ENCODE measurements at regions not wholly inside any gene's neighbourhood (a gene's known extent, or its start where the extent isn't known, plus 50 kb on each side); places are given as distances from the start of the nearest gene placed in this dataset.

- Histone ChIP-seq H3K4me3 (ENCODE audit: low read depth in 1 of 3, low read length in 3 of 3) (no peak overlapping the region), H3K9ac (ENCODE audit: low read depth in 1 of 2, low read length in 2 of 2) (no peak overlapping the region), H3K36me3 (ENCODE audit: control insufficient read depth in 4 of 4, insufficient read depth in 3 of 4, low read depth in 1 of 4, low read length in 3 of 4) (no peaks in the 10 kb centered on the region), H3K9me3 (ENCODE audit: control insufficient read depth in 4 of 4, low read length in 3 of 4) (no peaks in the 10 kb centered on the region), H3K4me1 (ENCODE audit: control insufficient read depth in 4 of 4, insufficient read depth in 4 of 4, low read length in 3 of 4) (no peaks in the 10 kb centered on the region), H3K27ac (ENCODE audit: low read depth in 1 of 2, low read length in 2 of 2) (no peak overlapping the region), H3K27me3 (ENCODE audit: control insufficient read depth in 4 of 4, insufficient read depth in 4 of 4, low read length in 3 of 4) (peaks cover 0 to 3% (median 0%) of the 10 kb centered on the region in 4 donors)
- TF ChIP-seq CTCF (IDR thresholded peaks at IDR 0.05; ENCODE audit: low read depth, low read length, missing input control) (no peak), FOXA1 (IDR thresholded peaks at IDR 0.05) (no peak), REST (IDR thresholded peaks at IDR 0.05) (no peak), ATF3 (IDR thresholded peaks at IDR 0.05) (no peak), NR2F2 (IDR thresholded peaks at IDR 0.05) (no peak), GABPA (IDR thresholded peaks at IDR 0.05 in 1 of 2, conservative IDR thresholded peaks at IDR 0.05 in 1 of 2) (no peak), HNF4A (conservative IDR thresholded peaks at IDR 0.05) (no peak)
- 65% methylated on average over 8 of the region's 8 CpGs for WGBS
- DNase-seq (ENCODE audit: low spot score), result no peak
These were observed 245.6 kb downstream of the RRAGC start for GRCh38 chr1:38613996-38614395.

- WGBS, result 84% methylated on average over 6 of the region's 6 CpGs
- no peak overlapping the region for H3K9ac ChIP-seq (ENCODE audit: low read depth in 1 of 2, low read length in 2 of 2)
- no peak for TF ChIP-seq TAF1 (conservative IDR thresholded peaks at IDR 0.05)
- TF ChIP-seq CTCF (IDR thresholded peaks at IDR 0.05; ENCODE audit: low read depth, low read length, missing input control), result no peak
- no peak for TF ChIP-seq RAD21 (IDR thresholded peaks at IDR 0.05)
- TF ChIP-seq MAX (IDR thresholded peaks at IDR 0.05), result no peak
- TF ChIP-seq FOXA2 (IDR thresholded peaks at IDR 0.05), result no peak
- TF ChIP-seq ZBTB33 (IDR thresholded peaks at IDR 0.05), result no peak
- no peak for TF ChIP-seq REST (IDR thresholded peaks at IDR 0.05)
- no peak for TF ChIP-seq SP1 (IDR thresholded peaks at IDR 0.05)
- no peak for TF ChIP-seq RXRA (IDR thresholded peaks at IDR 0.05)
- TF ChIP-seq GABPA (IDR thresholded peaks at IDR 0.05 in 1 of 2, conservative IDR thresholded peaks at IDR 0.05 in 1 of 2), result no peak
- TF ChIP-seq JUND (IDR thresholded peaks at IDR 0.05), result no peak
- no peak for TF ChIP-seq ATF3 (IDR thresholded peaks at IDR 0.05)
- no peak for TF ChIP-seq YY1 (IDR thresholded peaks at IDR 0.05)
- DNase-seq (ENCODE audit: low spot score), result no peak
- no peaks in the 10 kb centered on the region for H3K9me3 ChIP-seq (ENCODE audit: control insufficient read depth in 4 of 4, low read length in 3 of 4)
- no peak overlapping the region for H3K27ac ChIP-seq (ENCODE audit: low read depth in 1 of 2, low read length in 2 of 2)
- H3K36me3 ChIP-seq (ENCODE audit: control insufficient read depth in 4 of 4, insufficient read depth in 3 of 4, low read depth in 1 of 4, low read length in 3 of 4), result no peaks in the 10 kb centered on the region
- H3K27me3 ChIP-seq (ENCODE audit: control insufficient read depth in 4 of 4, insufficient read depth in 4 of 4, low read length in 3 of 4), result peaks cover 0 to 3% (median 0%) of the 10 kb centered on the region in 4 donors
- H3K4me3 ChIP-seq (ENCODE audit: low read depth in 1 of 3, low read length in 3 of 3), result no peak overlapping the region
- H3K4me1 ChIP-seq (ENCODE audit: control insufficient read depth in 4 of 4, insufficient read depth in 4 of 4, low read length in 3 of 4), result no peaks in the 10 kb centered on the region
These were observed 246.6 kb downstream of the RRAGC start for GRCh38 chr1:38612951-38613350.

All from liver (tissue), 8 donors.